HG03342 (cell line): ENCODE measurements at regions not wholly inside any gene's neighbourhood (a gene's known extent, or its start where the extent isn't known, plus 50 kb on each side); places are given as distances from the start of the nearest gene placed in this dataset.

ENCODE experiments used
- ATAC-seq: cut with Tn5 transposase; IDR thresholded peaks from one replicate; pipeline ENCODE4 v1.9.1; 2021; ENCODE audit warnings: mild to moderate bottlenecking, moderate library complexity; ENCODE audit not compliant: unreplicated experiment

- no peak for ATAC-seq
Measured at GRCh38 chr2:134109246-134109645, 144.6 kb upstream of the MGAT5 start.

- no peak for ATAC-seq
Measured at GRCh38 chr2:134109725-134110124, 144.1 kb upstream of the MGAT5 start.

- no peak for ATAC-seq
Measured at GRCh38 chr2:134110532-134110931, 143.3 kb upstream of the MGAT5 start.

- no peak for ATAC-seq
Measured at GRCh38 chr2:134117676-134118075, 136.2 kb upstream of the MGAT5 start.

- ATAC-seq, result peak; percentile 50
Measured at GRCh38 chr2:134118279-134119116, 135.4 kb upstream of the MGAT5 start.

- ATAC-seq, result peak; percentile 10
Measured at GRCh38 chr2:134119117-134119712, 134.7 kb upstream of the MGAT5 start.

DNA sequence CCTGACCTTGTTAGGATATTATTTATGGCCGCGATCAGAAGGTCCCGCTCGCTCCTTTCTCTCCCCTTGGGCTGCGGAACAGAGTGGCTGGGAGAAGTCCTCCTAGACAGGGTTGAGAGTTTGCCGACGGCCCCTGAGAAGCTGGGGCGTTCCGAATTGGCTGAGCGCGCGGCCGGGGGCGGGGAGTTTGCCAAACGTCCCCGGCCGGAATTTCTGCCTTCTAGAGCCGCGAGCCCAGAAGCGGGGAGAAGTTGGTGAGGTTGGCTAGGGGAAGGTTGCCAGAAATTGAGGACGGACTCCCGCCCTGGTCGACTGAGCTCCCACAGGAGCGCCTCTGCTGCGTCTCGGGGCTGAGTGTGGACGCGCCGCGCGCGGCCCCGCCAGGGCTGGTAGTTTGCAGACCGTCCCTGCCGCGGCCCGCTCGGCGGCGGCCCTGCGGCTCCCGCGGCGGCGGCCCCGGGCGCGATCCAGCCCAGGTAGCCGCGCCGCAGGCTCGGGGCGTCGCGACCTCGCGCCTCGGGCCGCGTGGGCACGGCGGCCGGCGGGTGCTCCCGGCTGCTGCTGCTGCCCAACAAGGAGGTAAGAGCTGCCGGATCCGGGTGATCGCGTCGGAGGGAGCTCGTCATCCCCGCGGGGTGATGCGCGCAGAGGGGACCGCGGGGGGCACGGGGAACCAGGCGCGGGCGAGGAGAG, 134.0 kb upstream of the MGAT5 start:
- ATAC-seq, result peak; percentile 61

GRCh38 chr2:134120406-134120732, 133.5 kb upstream of the MGAT5 start:
- ATAC-seq, result no peak

DNA sequence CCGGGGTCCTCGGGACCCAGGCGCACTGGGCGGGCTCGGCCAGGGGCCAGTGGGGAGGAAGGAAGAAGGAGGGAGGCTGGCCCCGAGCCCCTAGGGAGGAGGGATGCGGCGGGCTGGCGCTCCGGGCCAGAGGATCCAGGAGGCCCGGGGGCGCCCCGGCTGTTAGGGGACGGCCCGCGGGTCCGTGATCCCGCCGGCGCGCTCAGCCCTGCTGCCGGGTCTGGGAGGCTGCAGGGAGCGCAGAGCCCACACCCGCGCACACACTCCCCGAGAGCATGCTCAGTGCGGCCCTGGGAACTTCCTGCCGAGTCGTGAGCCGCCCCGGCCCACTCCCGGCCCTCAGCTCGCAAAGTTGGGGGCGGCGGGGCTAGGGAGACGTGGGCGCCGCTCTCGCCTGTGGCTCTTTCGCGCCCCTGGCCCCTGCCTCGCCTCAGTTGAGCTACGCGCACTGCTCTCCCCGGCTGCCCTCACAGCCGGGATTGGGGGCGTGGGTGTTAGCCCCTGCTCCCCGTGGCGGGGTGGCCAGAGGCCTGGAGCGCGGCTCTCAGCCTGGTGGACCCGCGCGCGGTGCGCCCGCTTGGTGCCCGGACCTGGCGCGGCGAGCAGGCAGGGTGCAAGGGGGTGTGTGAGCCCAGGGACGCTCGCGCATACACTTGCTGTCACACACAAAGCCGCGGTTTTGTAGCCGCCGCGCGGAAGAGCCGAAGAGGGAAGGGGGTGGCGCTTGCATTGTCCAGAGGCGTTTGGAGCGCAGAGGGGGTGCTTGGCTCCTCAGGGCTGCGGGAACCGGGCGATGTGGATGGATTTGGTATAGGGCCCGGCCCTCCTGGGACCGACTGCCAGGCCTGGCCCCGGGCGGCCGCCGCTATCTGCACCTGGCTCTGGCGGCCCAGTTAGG, 132.9 kb upstream of the MGAT5 start:
- peak; percentile 41 for ATAC-seq

DNA sequence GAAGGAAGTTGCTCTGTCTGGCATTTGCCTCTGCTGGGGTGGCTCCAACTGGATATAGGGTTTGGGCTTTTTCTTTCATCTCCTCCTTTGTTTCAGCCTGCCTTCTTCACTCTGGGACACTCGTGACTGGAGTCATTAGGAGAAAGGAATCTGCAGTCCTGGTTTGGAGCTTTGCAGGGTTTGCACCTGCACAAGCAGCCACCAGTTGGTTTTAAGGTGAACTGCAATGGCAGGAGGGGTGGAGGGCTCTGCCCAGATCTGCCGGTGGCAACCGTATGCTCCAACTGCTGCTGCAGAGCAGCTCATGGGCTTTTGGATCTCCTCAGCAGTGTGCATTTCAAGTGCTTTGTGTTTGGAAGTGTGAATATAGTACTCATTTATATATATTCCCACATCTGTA, 131.3 kb upstream of the MGAT5 start:
- ATAC-seq, result no peak

GRCh38 chr2:134123332-134123731, 130.5 kb upstream of the MGAT5 start:
- no peak for ATAC-seq

DNA sequence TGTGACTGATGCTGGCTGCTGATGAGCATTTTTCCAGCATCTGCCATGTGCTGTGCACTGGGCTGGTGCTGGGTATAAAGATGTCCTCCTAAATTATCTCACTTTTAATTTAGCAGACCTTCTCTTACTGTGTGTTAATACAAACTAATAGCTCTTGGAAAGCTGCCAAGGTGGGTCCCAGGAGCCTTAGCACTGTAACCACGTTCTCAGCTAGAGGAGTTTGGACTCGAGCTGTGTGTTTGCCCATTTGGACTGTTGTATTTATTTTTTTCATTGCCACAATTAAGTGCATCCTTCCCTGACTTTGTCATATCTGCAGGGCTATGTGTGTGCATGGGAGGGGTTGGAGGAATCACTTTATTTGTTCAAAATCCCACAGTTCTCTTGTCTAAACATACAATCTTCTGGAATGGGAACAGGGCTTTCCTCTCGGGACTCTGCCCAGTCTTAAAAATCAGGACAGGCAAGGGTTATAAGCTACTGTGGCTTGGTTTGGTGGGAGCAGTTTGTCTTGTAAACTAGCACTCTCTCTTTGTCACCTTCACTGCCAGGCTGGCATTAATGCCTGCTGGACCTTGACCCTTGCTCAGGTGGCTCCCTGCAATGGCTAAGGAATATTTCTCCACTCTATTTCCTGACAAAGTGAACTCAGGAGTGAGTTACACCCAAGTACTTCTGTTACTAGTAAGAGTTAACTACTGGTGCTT, 129.7 kb upstream of the MGAT5 start:
- no peak for ATAC-seq

- ATAC-seq, result no peak
Measured at GRCh38 chr2:134127496-134127895, 126.4 kb upstream of the MGAT5 start.

GRCh38 chr2:134128746-134129145, 125.1 kb upstream of the MGAT5 start:
- no peak for ATAC-seq

DNA sequence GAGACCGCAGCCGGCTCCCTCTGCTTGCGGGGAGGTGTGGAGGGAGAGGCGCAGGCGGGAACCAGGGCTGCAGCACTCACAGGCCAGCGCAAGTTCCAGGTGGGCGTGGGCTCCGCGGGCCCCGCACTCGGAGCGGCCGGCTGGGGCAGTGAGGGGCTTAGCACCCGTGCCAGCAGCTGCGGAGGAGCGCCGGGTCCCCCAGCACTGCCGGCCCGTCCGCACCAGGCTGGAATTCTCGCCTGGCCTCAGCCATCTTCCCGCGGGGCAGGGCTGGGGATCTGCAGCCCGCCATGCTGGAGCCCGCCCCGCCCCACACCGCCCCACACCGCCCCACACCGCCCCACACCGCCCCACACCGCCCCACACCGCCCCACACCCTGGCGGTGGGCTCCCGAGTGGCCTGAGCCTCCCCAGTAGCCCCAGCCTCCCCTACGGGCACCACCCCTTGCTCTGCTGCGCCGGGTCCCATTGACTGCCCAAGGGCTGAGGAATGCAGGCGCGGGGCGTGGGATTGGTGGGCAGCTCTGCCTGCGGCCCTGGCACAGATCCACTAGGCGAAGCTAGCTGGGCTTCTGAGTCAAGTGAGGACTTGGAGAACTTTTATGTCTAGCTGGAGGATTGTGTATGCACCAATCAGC, 123.9 kb upstream of the MGAT5 start:
- ATAC-seq, result no peak

GRCh38 chr2:134131681-134132489, 122.0 kb upstream of the MGAT5 start:
- ATAC-seq, result no peak

DNA sequence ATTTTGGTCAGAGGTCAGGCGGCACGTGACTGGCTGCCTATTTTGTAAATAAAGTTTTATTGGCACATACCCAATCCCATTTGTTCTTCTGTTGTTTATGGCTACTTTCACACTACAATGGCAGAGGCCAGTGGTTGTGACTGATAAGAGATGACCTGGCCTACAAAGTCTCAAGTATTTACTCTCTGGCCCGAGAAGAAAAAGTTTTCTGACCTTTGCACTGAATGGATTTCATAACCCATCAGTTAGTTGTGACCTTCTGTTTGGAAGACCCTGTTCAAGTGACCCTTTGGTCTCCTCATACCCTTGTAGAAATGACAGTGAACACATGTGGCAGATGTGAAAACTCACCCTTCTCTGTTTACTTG, 121.4 kb upstream of the MGAT5 start:
- ATAC-seq, result no peak

DNA sequence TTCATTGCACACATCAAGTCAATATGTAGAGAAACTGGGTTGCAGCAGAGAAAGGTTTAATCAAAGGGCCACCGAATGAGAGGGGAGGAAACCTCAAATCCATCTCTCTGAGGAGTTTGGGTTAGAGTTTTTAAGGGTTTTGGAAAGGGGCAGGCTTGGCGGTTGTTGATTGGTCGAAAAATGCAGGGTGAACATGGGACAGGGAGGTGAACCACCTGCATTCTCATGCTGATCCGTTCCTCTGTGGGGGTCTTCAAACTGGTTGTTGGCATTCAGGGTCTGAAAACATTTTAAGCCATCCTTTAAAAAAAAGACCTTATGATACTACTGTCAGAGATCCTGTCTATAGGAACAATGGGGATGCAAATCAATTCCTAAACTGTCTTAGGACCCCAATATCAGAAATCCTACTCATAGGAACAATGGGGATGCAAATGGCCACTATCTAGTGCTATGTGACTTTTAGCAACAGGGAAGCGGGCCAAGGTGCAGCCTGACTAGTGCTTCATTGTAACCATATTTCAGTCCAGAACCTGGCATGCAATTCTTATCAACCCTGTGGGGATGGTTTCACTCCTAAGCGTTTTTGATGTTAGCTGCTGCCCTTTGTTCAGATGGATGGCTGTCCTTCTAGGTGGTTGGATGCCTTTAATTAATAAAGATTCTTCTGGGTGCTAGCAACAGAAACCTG, 120.1 kb upstream of the MGAT5 start:
- no peak for ATAC-seq

GRCh38 chr2:134134313-134134706, 119.6 kb upstream of the MGAT5 start:
- no peak for ATAC-seq
